ENCODE measurements at regions not wholly inside any gene's neighbourhood (a gene's known extent, or its start where the extent isn't known, plus 50 kb on each side); places are given as distances from the start of the nearest gene placed in this dataset.

GRCh38 chr14:54342806-54343205 lies 54.0 kb upstream of the CDKN3 start:
- TF ChIP-seq CTCF (conservative IDR thresholded peaks at IDR 0.05 in 1 of 2, IDR thresholded peaks at IDR 0.05 in 1 of 2; ENCODE audit: low read depth in 1 of 2, low read length in 2 of 2) (no peak), EZH2 (IDR thresholded peaks at IDR 0.05; ENCODE audit: low read length, missing control alignments) (no peak)
